ENCODE measurements at regions not wholly inside any gene's neighbourhood (a gene's known extent, or its start where the extent isn't known, plus 50 kb on each side); places are given as distances from the start of the nearest gene placed in this dataset.

DNA sequence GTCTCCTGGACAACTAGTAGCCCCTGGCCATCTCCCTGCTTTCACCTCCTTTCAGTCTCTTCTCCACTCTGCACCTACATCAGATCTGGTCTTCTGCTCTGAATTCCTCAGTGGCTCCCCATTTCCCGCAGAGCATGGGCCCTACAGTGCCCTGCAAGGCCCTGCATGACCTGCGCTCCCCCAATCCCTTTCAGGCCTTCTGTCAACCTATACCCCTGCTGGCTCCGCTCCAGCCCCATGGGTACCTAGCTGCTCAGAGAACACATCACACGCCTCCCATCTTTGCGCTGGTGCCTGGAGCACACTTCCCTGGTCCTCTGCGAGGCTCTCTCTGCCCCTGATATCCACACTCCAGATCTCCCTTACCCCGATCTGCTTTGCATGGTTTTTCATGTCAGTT, 145.2 kb downstream of the KATNIP start:
- FAIRE-seq, result no peak
- BruUV-seq (replicated peaks), result no TSS peak
- no peaks in the 10 kb centered on the region for H3K9me1 ChIP-seq (ENCODE audit: control insufficient read depth, insufficient read depth, low read length)
- H3K79me2 ChIP-seq (ENCODE audit: control insufficient read depth, insufficient read depth, low read length), result no peaks in the 10 kb centered on the region
- no peak for DNase-seq (ENCODE audit: extremely low read depth in 1 of 4, low spot score in 3 of 4)
- in situ Hi-C loops (cut with MboI) (no loop called here), intact Hi-C loops (cut with micrococcal nuclease) (no loop called here)
- H4K20me1 ChIP-seq (replicated peaks; ENCODE audit: control insufficient read depth, insufficient read depth, low read length), result no peaks in the 10 kb centered on the region; the same call in 1 of the 2 replicates
- no peak overlapping the region for H3K27ac ChIP-seq (ENCODE audit: extremely low read depth, low read depth, low read length)
- no peaks in the 10 kb centered on the region for H3K36me3 ChIP-seq (ENCODE audit: control insufficient read depth, insufficient read depth, low read length)
- no peak overlapping the region for H2AFZ ChIP-seq (ENCODE audit: low read depth, low read length)
- no peak for ATAC-seq
- TF ChIP-seq FUS (optimal IDR thresholded peaks at IDR 0.05; ENCODE audit: low read depth, low read length) (no peak), MECOM (CRISPR knock-in tag; IDR thresholded peaks at IDR 0.05) (no peak), HIVEP1 (CRISPR knock-in tag; IDR thresholded peaks at IDR 0.05) (no peak), POLR2A (conservative IDR thresholded peaks at IDR 0.05) (no peak), ZNF436 (CRISPR knock-in tag; IDR thresholded peaks at IDR 0.05) (no peak), POLR2H (tag; IDR thresholded peaks at IDR 0.05; ENCODE audit: low read depth) (no peak), ZFX (CRISPR knock-in tag; IDR thresholded peaks at IDR 0.05) (no peak), PTBP1 (IDR thresholded peaks at IDR 0.05; ENCODE audit: low read depth, low read length) (no peak), PTTG1 (tag; IDR thresholded peaks at IDR 0.05; ENCODE audit: low read depth) (no peak), NRF1 (conservative IDR thresholded peaks at IDR 0.05 in 1 of 2, IDR thresholded peaks at IDR 0.05 in 1 of 2) (no peak), KLF10 (CRISPR knock-in tag; IDR thresholded peaks at IDR 0.05) (no peak), RBM22 (IDR thresholded peaks at IDR 0.05; ENCODE audit: low read depth, low read length, poor library complexity, severe bottlenecking) (no peak), BMI1 (IDR thresholded peaks at IDR 0.05; ENCODE audit: low read length) (no peak), NR1H2 (CRISPR knock-in tag; IDR thresholded peaks at IDR 0.05) (no peak), MAZ (CRISPR knock-in tag; conservative IDR thresholded peaks at IDR 0.05 in 1 of 2, IDR thresholded peaks at IDR 0.05 in 1 of 2) (no peak)
- TF ChIP-seq, protein P1, sequence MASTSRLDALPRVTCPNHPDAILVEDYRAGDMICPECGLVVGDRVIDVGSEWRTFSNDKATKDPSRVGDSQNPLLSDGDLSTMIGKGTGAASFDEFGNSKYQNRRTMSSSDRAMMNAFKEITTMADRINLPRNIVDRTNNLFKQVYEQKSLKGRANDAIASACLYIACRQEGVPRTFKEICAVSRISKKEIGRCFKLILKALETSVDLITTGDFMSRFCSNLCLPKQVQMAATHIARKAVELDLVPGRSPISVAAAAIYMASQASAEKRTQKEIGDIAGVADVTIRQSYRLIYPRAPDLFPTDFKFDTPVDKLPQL (IDR thresholded peaks at IDR 0.05; ENCODE audit: extremely low read depth, insufficient read length), result no peak
- ChIA-PET POLR2A (no interaction called here), CTCF (ENCODE audit: low intra/inter-chr PET ratio) (no interaction called here)
- H3K27me3 ChIP-seq (ENCODE audit: control insufficient read depth in 2 of 2, insufficient read depth in 2 of 2, low read length in 2 of 2), result no peaks in the 10 kb centered on the region
- 45% methylated on average over 7 of the region's 7 CpGs for WGBS (ENCODE audit: insufficient coverage, low coverage, missing lambda C conversion rate)
- H3K4me3 ChIP-seq, result no peak overlapping the region
- H3K4me2 ChIP-seq (ENCODE audit: insufficient read depth, low read length), result no peak overlapping the region
- no peaks in the 10 kb centered on the region; a peak in 1 of 5 replicates for H3K4me1 ChIP-seq (replicated peaks in 1 of 2; ENCODE audit: control insufficient read depth in 2 of 2, insufficient read depth in 2 of 2, low read length in 2 of 2)
- H3K9ac ChIP-seq (ENCODE audit: insufficient read depth in 1 of 2, low read depth in 2 of 2, low read length in 2 of 2), result peak overlapping the region in 1 of 2 experiments; percentile 72; a peak in 1 of 4 replicates
- no peaks in the 10 kb centered on the region for H3K9me3 ChIP-seq (replicated peaks; ENCODE audit: control insufficient read depth, insufficient read depth, low read depth, low read length)
